Pancreas (tissue), 10 donors: ENCODE measurements at regions not wholly inside any gene's neighbourhood (a gene's known extent, or its start where the extent isn't known, plus 50 kb on each side); places are given as distances from the start of the nearest gene placed in this dataset.

ENCODE experiments used
- ATAC-seq, 4 donors: fragments of 200-7000 bp; cut with Tn5 transposase; one replicate each; pipeline versions ENCODE4 v1.8.0 to v1.9.1; 2020; ENCODE audit warnings: mild to moderate bottlenecking in 4 of 4, moderate library complexity in 4 of 4
- DNase-seq, 6 donors: peaks; one replicate each; pipeline ENCODE4 v3.0.0-alpha.2; 2020
- FAIRE-seq: peaks from 2 replicates; lab custom pipeline; 2012; peaks lifted over from hg19 to GRCh38; lab: Jason Lieb, UNC
- H3K27ac ChIP-seq, 4 donors: fragments of 200-600 bp; sonication (generic); 1 replicate in 3 of 4; 2 replicates in 1 of 4; pipeline versions ENCODE4 v1.5.0 to v1.8.0; 2020
- H3K27me3 ChIP-seq, 4 donors: fragments of 200-600 bp; one replicate each; pipeline ENCODE4 v1.8.0; 2021
- H3K36me3 ChIP-seq, 3 donors: fragments of 200-600 bp; sonication (generic) in 1 of 3; one replicate each; pipeline versions ENCODE4 v1.5.0 to v1.8.0; 2020 to 2021
- H3K4me1 ChIP-seq, 3 donors: fragments of 200-600 bp; one replicate each; pipeline ENCODE4 v1.8.0; 2021
- H3K4me3 ChIP-seq, 4 donors: fragments of 200-600 bp; sonication (generic) in 2 of 4; one replicate each; pipeline versions ENCODE4 v1.5.0 to v1.8.0; 2020 to 2021
- H3K9me3 ChIP-seq, 4 donors: fragments of 200-600 bp; one replicate each; pipeline ENCODE4 v1.8.0; 2021
- WGBS, 2 donors: extraction: QIAGEN DNeasy Blood & Tissue Kit; methylation state at CpG; one replicate each; pipeline ENCODE4 v1.1.7; 2013; 5-methylcytosine and 5-hydroxymethylcytosine counted together
- intact Hi-C, 3 donors: fragments of 100-400 bp; cut with DNase I; formaldehyde crosslinking; loops; one replicate each; pipeline versions ENCODE4 v1.11.1 to v1.14.2; 2022
- TF ChIP-seq, protein P1 (sequence below), 4 donors: fragments of 200-600 bp; sonication (generic) in 3 of 4; IDR thresholded peaks; one replicate each; pipeline versions ENCODE4 v1.5.0 to v1.8.0; 2021; ENCODE audit warnings: antibody characterized with exemption in 4 of 4
- donor health status: healthy with polysubstance abuse.
- donor health status: DM: no; HTN: no; CAD: no; lungs with moderate emphysema.
- donor health status: DM: no; HTN: no; CAD: no.
- donor health status: control.
- donor health status: control.
- donor health status: Bipolar disorder and iron deficiency.
- donor health status: DM: yes; HTN: yes; CAD: no.
- donor health status: DM: no; HTN: no; CAD: no.
- donor health status: DM: no; HTN: no; CAD: no.
- donor health status: DM: yes; HTN: yes; CAD: no.

DNA sequence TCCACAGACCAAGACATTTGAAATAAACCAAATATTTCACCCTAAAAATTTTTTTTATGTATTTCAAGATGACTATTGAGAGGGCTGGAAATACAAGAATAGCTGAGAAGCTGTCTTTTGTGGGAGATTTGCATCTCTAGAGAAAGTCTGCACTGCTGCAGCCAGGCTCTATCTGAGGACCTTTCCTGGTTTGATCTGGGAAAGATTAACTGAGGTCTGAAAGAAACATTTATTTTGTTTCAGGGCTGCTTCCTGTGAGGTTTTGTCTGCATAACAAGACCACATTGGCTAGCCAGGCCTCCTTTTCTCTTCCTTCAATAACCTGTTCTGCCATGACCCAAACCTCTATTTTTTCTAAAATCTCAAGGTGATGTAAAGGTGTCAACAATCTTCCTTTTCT, 117.5 kb upstream of the ARHGEF26 start:
- intact Hi-C loops = no loop called here
- Histone ChIP-seq H3K4me3 (no peak overlapping the region), H3K4me1 (no peaks in the 10 kb centered on the region), H3K9me3 (no peaks in the 10 kb centered on the region), H3K27ac (no peak overlapping the region), H3K27me3 (no peaks in the 10 kb centered on the region), H3K36me3 (no peaks in the 10 kb centered on the region)
- FAIRE-seq (no peak), DNase-seq (no peak), ATAC-seq (no peak)
- TF ChIP-seq, protein P1, sequence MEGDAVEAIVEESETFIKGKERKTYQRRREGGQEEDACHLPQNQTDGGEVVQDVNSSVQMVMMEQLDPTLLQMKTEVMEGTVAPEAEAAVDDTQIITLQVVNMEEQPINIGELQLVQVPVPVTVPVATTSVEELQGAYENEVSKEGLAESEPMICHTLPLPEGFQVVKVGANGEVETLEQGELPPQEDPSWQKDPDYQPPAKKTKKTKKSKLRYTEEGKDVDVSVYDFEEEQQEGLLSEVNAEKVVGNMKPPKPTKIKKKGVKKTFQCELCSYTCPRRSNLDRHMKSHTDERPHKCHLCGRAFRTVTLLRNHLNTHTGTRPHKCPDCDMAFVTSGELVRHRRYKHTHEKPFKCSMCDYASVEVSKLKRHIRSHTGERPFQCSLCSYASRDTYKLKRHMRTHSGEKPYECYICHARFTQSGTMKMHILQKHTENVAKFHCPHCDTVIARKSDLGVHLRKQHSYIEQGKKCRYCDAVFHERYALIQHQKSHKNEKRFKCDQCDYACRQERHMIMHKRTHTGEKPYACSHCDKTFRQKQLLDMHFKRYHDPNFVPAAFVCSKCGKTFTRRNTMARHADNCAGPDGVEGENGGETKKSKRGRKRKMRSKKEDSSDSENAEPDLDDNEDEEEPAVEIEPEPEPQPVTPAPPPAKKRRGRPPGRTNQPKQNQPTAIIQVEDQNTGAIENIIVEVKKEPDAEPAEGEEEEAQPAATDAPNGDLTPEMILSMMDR (IDR thresholded peaks at IDR 0.05) = no peak

DNA sequence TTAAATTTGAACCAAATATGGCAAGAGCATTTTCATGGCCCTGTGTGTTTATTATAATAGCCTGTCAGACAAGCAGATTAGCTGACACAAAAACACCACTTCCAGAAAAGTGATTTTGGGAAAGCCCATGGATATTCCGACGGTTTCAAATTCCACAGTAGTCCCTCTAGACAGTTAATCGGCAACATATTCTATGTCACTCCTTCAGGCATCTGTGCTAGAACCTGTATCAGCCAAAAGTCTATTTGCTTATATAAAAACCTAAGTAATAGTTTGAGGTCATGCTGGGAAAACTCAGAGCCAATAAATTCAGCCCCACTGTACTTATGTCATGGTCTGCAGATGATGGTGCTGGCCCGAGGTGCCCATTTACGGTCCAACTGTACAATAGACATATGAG, 110.2 kb upstream of the ARHGEF26 start:
- H3K27ac ChIP-seq = no peak overlapping the region
- intact Hi-C loops = no loop called here
- H3K9me3 ChIP-seq = no peaks in the 10 kb centered on the region
- H3K4me3 ChIP-seq = no peak overlapping the region
- FAIRE-seq (no peak), DNase-seq (no peak), ATAC-seq (no peak)
- WGBS, 2 donors = 85% methylated on average over 5 of the region's 5 CpGs
- no peaks in the 10 kb centered on the region for H3K27me3 ChIP-seq
- TF ChIP-seq, protein P1 (IDR thresholded peaks at IDR 0.05) = no peak
- H3K4me1 ChIP-seq = no peaks in the 10 kb centered on the region
- H3K36me3 ChIP-seq = no peaks in the 10 kb centered on the region

DNA sequence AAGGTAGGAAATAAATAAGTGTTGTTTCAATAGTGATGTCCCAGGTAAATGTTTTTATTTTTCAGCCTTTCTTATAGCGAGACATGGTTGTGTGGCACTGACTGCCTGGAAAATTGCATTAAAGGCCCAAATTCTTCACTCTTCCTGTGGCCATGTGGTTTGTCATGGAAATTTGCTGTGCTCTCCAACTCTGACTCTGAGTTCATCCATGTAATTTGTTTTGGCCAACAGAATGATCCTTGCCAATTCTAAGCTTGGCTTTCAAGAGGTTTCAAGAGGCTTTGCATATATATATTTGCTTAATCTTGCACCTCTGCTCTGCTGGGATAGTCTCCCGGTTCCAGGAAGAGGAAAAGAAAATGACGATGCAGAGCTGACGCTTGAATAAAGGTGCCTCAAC, 107.5 kb upstream of the ARHGEF26 start:
- Histone ChIP-seq H3K9me3 (no peaks in the 10 kb centered on the region), H3K4me1 (no peaks in the 10 kb centered on the region), H3K4me3 (no peak overlapping the region), H3K36me3 (no peaks in the 10 kb centered on the region), H3K27me3 (no peaks in the 10 kb centered on the region), H3K27ac (no peak overlapping the region)
- intact Hi-C loops = no loop called here
- TF ChIP-seq, protein P1 (IDR thresholded peaks at IDR 0.05) = no peak
- ATAC-seq = no peak
- DNase-seq = no peak
- FAIRE-seq = no peak
- WGBS, 2 donors = 70 to 79% methylated on average over 4 of the region's 4 CpGs

DNA sequence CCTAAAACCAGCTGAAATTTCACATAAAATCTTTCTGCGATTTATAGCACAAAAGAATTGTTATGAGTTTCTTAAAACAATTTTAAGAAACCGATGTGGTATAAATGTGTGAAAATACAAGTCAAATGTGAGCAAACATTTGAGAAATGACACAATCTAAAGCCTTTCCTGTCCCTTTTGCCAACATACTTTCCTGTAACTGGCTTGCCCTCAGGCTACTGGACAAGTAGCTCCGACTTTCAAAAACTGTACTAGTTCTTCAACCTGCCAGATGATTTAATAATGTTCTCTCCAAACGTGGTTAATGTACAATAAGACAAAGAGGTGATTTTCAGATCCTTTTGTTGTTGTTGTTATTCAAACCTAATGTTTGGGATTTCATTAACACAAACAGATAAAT, 105.9 kb upstream of the ARHGEF26 start:
- DNase-seq = no peak
- intact Hi-C loops = no loop called here
- Histone ChIP-seq H3K27ac (no peak overlapping the region), H3K4me1 (no peaks in the 10 kb centered on the region), H3K9me3 (no peaks in the 10 kb centered on the region), H3K4me3 (no peak overlapping the region), H3K27me3 (no peaks in the 10 kb centered on the region), H3K36me3 (no peaks in the 10 kb centered on the region)
- no peak for ATAC-seq
- no peak for FAIRE-seq
- 51 to 54% methylated on average over 4 of the region's 4 CpGs for WGBS, 2 donors
- TF ChIP-seq, protein P1 (IDR thresholded peaks at IDR 0.05) = no peak

DNA sequence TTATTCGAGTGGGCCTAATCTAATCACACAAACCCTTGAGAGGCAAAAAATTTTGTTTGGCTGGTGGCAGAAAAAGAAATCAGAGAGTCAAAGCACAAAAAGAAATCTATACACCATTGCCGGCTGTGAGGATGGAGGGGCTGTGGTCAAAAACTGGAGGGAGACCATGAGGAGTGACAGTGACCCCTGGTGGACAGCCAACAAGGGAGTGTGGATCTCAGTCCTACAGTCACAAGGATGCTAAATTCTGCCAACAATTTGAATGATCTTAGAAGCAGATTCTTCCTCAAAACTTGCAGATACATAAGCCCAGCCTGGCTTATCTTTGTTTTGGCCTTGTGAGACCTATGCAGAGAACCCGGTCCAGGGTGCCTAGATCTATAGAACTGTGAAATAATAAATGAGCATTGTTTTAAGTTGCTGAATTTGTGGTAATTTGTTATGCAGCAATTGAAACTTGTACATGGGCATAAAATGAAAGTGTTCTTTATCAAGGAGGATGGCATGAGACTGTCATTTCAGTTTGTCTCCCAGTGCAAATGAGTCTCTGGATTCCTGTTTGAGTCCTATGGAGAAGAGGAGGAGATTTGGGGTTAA, 103.0 kb upstream of the ARHGEF26 start:
- FAIRE-seq = no peak
- DNase-seq = no peak
- intact Hi-C loops = no loop called here
- Histone ChIP-seq H3K9me3 (no peaks in the 10 kb centered on the region), H3K4me3 (no peak overlapping the region), H3K27me3 (no peaks in the 10 kb centered on the region), H3K4me1 (peaks cover 0 to 7% (median 4%) of the 10 kb centered on the region in 3 donors), H3K27ac (no peak overlapping the region), H3K36me3 (no peaks in the 10 kb centered on the region)
- TF ChIP-seq, protein P1 (IDR thresholded peaks at IDR 0.05) = no peak
- 35 to 37% methylated on average over 3 of the region's 3 CpGs for WGBS, 2 donors
- no peak for ATAC-seq
